Right hindlimb (tissue), 1 donor: ENCODE measurements at regions not wholly inside any gene's neighbourhood (a gene's known extent, or its start where the extent isn't known, plus 50 kb on each side); places are given as distances from the start of the nearest gene placed in this dataset.
A peak's percentile ranks its signal among the peaks of the same experiment; 100 is the strongest.
"Not testable (repeated sequence)": the region's sequence is repeated elsewhere in the genome, so short reads cannot be mapped to it uniquely, and the experiment has no call there.

Source experiments
- DNase-seq: peaks from one replicate; pipeline ENCODE4 v3.0.0-alpha.2; 2018

- no peak for DNase-seq
Measured at GRCh38 chr13:53101883-53102282, 73.3 kb downstream of the OLFM4 start.

- peak; percentile 48 for DNase-seq
Measured at GRCh38 chr13:53104136-53104535, 75.5 kb downstream of the OLFM4 start.

GRCh38 chr13:53105477-53105876, 76.9 kb downstream of the OLFM4 start:
- no peak for DNase-seq

GRCh38 chr13:53105890-53106289, 77.3 kb downstream of the OLFM4 start:
- no peak for DNase-seq

GRCh38 chr13:53110181-53110580, 81.6 kb downstream of the OLFM4 start:
- no peak for DNase-seq

- no peak for DNase-seq
Measured at GRCh38 chr13:53110614-53111013, 82.0 kb downstream of the OLFM4 start.

GRCh38 chr13:53112522-53112921, 83.9 kb downstream of the OLFM4 start:
- DNase-seq: no peak

- not testable (repeated sequence) for DNase-seq
Measured at GRCh38 chr13:53117048-53117447, 88.4 kb downstream of the OLFM4 start.

GRCh38 chr13:53121131-53121773, 92.6 kb downstream of the OLFM4 start:
- DNase-seq: no peak

- peak; percentile 44 for DNase-seq
Measured at GRCh38 chr13:53121919-53122318, 93.3 kb downstream of the OLFM4 start.

- no peak for DNase-seq
Measured at GRCh38 chr13:53123536-53123935, 94.9 kb downstream of the OLFM4 start.

GRCh38 chr13:53124623-53125022, 96.0 kb downstream of the OLFM4 start:
- no peak for DNase-seq

- DNase-seq: peak; percentile 87
Measured at GRCh38 chr13:53126841-53127245, 98.2 kb downstream of the OLFM4 start.

GRCh38 chr13:53127373-53127772, 98.8 kb downstream of the OLFM4 start:
- DNase-seq: no peak

- no peak for DNase-seq
Measured at GRCh38 chr13:53129864-53130393, 101.3 kb downstream of the OLFM4 start.

GRCh38 chr13:53131361-53131760, 102.7 kb downstream of the OLFM4 start:
- no peak for DNase-seq

- DNase-seq: no peak
Measured at GRCh38 chr13:53135301-53135700, 106.7 kb downstream of the OLFM4 start.

- no peak for DNase-seq
Measured at GRCh38 chr13:53136554-53137215, 108.1 kb downstream of the OLFM4 start.

- DNase-seq: no peak
Measured at GRCh38 chr13:53137779-53138178, 109.2 kb downstream of the OLFM4 start.

- peak; percentile 52 for DNase-seq
Measured at GRCh38 chr13:53138376-53139036, 109.9 kb downstream of the OLFM4 start.

- no peak for DNase-seq
Measured at GRCh38 chr13:53141336-53141735, 112.7 kb downstream of the OLFM4 start.

GRCh38 chr13:53142306-53142705, 113.7 kb downstream of the OLFM4 start:
- DNase-seq: no peak

GRCh38 chr13:53143757-53144339, 115.2 kb downstream of the OLFM4 start:
- no peak for DNase-seq

- no peak for DNase-seq
Measured at GRCh38 chr13:53144826-53145225, 116.2 kb downstream of the OLFM4 start.
